Astrocyte (in vitro differentiated cells and primary cell): ENCODE measurements at regions not wholly inside any gene's neighbourhood (a gene's known extent, or its start where the extent isn't known, plus 50 kb on each side); places are given as distances from the start of the nearest gene placed in this dataset.
"Not testable (repeated sequence)": the region's sequence is repeated elsewhere in the genome, so short reads cannot be mapped to it uniquely, and the experiment has no call there.

Source experiments
- DNase-seq: peaks from one replicate; pipeline ENCODE4 v3.0.0-alpha.2; 2010; ENCODE audit warnings: low read depth
- FAIRE-seq: peaks from 2 replicates; lab custom pipeline; 2011; peaks lifted over from hg19 to GRCh38; lab: Jason Lieb, UNC
- H2AFZ ChIP-seq: 2 replicates; pipeline ENCODE4 v1.6.0; 2012; ENCODE audit warnings: low read depth, low read length, inconsistent platforms
- H3K27ac ChIP-seq: 2 replicates; pipeline ENCODE4 v1.5.1; 2011; ENCODE audit warnings: low read depth, low read length, inconsistent platforms
- H3K27me3 ChIP-seq: 2 replicates; pipeline ENCODE4 v1.6.0; 2011; ENCODE audit warnings: low read length, inconsistent platforms; ENCODE audit not compliant: insufficient read depth
- H3K36me3 ChIP-seq: 2 replicates; pipeline ENCODE4 v1.5.1; 2011; ENCODE audit warnings: low read length, inconsistent platforms; ENCODE audit not compliant: insufficient read depth
- H3K4me1 ChIP-seq: 2 replicates; pipeline ENCODE4 v1.5.1; 2011; ENCODE audit warnings: low read length, inconsistent platforms; ENCODE audit not compliant: insufficient read depth
- H3K4me2 ChIP-seq: 2 replicates; pipeline ENCODE4 v1.6.0; 2012; ENCODE audit warnings: low read length, inconsistent platforms
- H3K4me3 ChIP-seq: 2 replicates; pipeline ENCODE4 v1.5.1; 2011; ENCODE audit warnings: low read depth, mild to moderate bottlenecking, low read length, inconsistent platforms; ENCODE audit not compliant: insufficient read depth
- H3K79me2 ChIP-seq: 2 replicates; pipeline ENCODE4 v1.6.0; 2012; ENCODE audit warnings: mild to moderate bottlenecking, low read length, inconsistent platforms; ENCODE audit not compliant: insufficient read depth
- H3K9ac ChIP-seq: 2 replicates; pipeline ENCODE4 v1.6.0; 2012; ENCODE audit warnings: mild to moderate bottlenecking, low read length, inconsistent platforms
- H3K9me3 ChIP-seq: 2 replicates; pipeline ENCODE4 v1.5.1; 2012; ENCODE audit warnings: low read depth, mild to moderate bottlenecking, low read length, inconsistent platforms; ENCODE audit not compliant: insufficient read depth
- H4K20me1 ChIP-seq: 2 replicates; pipeline ENCODE4 v1.6.0; 2012; ENCODE audit warnings: low read length, inconsistent platforms; ENCODE audit not compliant: insufficient read depth
- H3K27ac Mint-ChIP-seq: one replicate; pipeline ENCODE4 v1.8.0; 2021; ENCODE audit warnings: mild to moderate bottlenecking, mixed read lengths; ENCODE audit not compliant: unreplicated experiment
- H3K27me3 Mint-ChIP-seq: one replicate; pipeline ENCODE4 v1.8.0; 2021; ENCODE audit warnings: low read depth, mixed read lengths; ENCODE audit not compliant: unreplicated experiment
- H3K36me3 Mint-ChIP-seq: one replicate; pipeline ENCODE4 v1.8.0; 2021; ENCODE audit warnings: low read depth, mixed read lengths; ENCODE audit not compliant: unreplicated experiment
- H3K4me1 Mint-ChIP-seq: one replicate; pipeline ENCODE4 v1.8.0; 2021; ENCODE audit warnings: low read depth, mixed read lengths; ENCODE audit not compliant: unreplicated experiment
- H3K4me3 Mint-ChIP-seq: one replicate; pipeline ENCODE4 v1.8.0; 2021; ENCODE audit warnings: mild to moderate bottlenecking, moderate library complexity, mixed read lengths; ENCODE audit not compliant: unreplicated experiment
- H3K9me3 Mint-ChIP-seq: one replicate; pipeline ENCODE4 v1.8.0; 2021; ENCODE audit warnings: mild to moderate bottlenecking, mixed read lengths; ENCODE audit not compliant: unreplicated experiment

DNA sequence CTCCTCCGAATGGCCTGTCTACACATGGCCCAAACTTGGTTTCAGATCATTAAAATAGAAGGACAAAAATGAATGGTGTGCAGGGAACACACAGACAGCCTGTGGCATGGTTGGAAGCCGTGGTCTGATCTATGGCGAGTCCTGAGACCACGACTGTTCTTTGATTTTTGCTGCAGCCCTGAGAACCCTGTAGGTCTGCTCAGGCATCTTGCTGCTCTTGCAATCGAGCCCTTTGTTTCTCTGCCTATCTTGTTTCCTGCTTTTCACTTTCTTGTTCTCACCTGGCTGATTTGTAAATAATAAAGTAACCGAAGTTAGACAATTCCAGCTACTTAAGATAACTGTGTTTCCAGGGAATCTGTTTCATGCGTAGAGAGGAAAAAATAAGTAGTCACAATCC, 54.1 kb upstream of the NBPF9 start:
- not testable (repeated sequence) for H3K27me3 Mint-ChIP-seq, H3K4me2 ChIP-seq, H2AFZ ChIP-seq, H3K36me3 ChIP-seq, H4K20me1 ChIP-seq, DNase-seq, H3K4me3 ChIP-seq, H3K4me1 Mint-ChIP-seq, H3K27ac ChIP-seq, H3K9ac ChIP-seq, H3K79me2 ChIP-seq, H3K4me1 ChIP-seq, H3K27ac Mint-ChIP-seq, H3K9me3 ChIP-seq, H3K27me3 ChIP-seq, H3K36me3 Mint-ChIP-seq, FAIRE-seq, H3K9me3 Mint-ChIP-seq, H3K4me3 Mint-ChIP-seq

- not testable (repeated sequence) for DNase-seq, H4K20me1 ChIP-seq, H3K27ac ChIP-seq, FAIRE-seq, H3K4me1 ChIP-seq, H3K9me3 Mint-ChIP-seq, H3K27me3 ChIP-seq, H3K27ac Mint-ChIP-seq, H3K9ac ChIP-seq, H3K36me3 ChIP-seq, H3K4me2 ChIP-seq, H3K9me3 ChIP-seq, H3K79me2 ChIP-seq, H3K27me3 Mint-ChIP-seq, H3K4me3 ChIP-seq, H3K4me1 Mint-ChIP-seq, H3K4me3 Mint-ChIP-seq, H3K36me3 Mint-ChIP-seq, H2AFZ ChIP-seq
Measured at GRCh38 chr1:149158308-149158707, 55.0 kb upstream of the NBPF9 start.

GRCh38 chr1:149163063-149163444, 59.7 kb upstream of the NBPF9 start:
- H3K36me3 Mint-ChIP-seq, H3K27ac ChIP-seq, H3K9me3 Mint-ChIP-seq, H3K9ac ChIP-seq, H3K4me2 ChIP-seq, H3K4me3 ChIP-seq, H3K4me1 ChIP-seq, H3K4me3 Mint-ChIP-seq, H3K36me3 ChIP-seq, DNase-seq, H3K27me3 Mint-ChIP-seq, H3K4me1 Mint-ChIP-seq, H3K27me3 ChIP-seq, H3K79me2 ChIP-seq, H3K9me3 ChIP-seq, H4K20me1 ChIP-seq, FAIRE-seq, H3K27ac Mint-ChIP-seq, H2AFZ ChIP-seq: not testable (repeated sequence)

GRCh38 chr1:149174765-149175164, 71.4 kb upstream of the NBPF9 start:
- not testable (repeated sequence) for FAIRE-seq, H2AFZ ChIP-seq, H3K9me3 Mint-ChIP-seq, H3K9me3 ChIP-seq, H3K9ac ChIP-seq, H3K27me3 Mint-ChIP-seq, H3K36me3 Mint-ChIP-seq, DNase-seq, H3K27ac Mint-ChIP-seq, H3K4me1 ChIP-seq, H3K79me2 ChIP-seq, H4K20me1 ChIP-seq, H3K4me3 ChIP-seq, H3K27ac ChIP-seq, H3K4me3 Mint-ChIP-seq, H3K36me3 ChIP-seq, H3K4me1 Mint-ChIP-seq, H3K27me3 ChIP-seq
- H3K4me2 ChIP-seq: peak overlapping the region; percentile 19

- not testable (repeated sequence) for H3K27me3 ChIP-seq, FAIRE-seq, H3K4me3 ChIP-seq, DNase-seq, H3K4me2 ChIP-seq, H3K4me1 ChIP-seq, H3K9me3 Mint-ChIP-seq, H3K27me3 Mint-ChIP-seq, H3K27ac ChIP-seq, H3K36me3 ChIP-seq, H3K79me2 ChIP-seq, H4K20me1 ChIP-seq, H3K27ac Mint-ChIP-seq, H3K9me3 ChIP-seq, H3K4me1 Mint-ChIP-seq, H2AFZ ChIP-seq, H3K36me3 Mint-ChIP-seq
- H3K4me3 Mint-ChIP-seq: peak overlapping the region; percentile 75
- H3K9ac ChIP-seq: peak overlapping the region; percentile 38
Measured at GRCh38 chr1:149175812-149176211, 72.5 kb upstream of the NBPF9 start.

- not testable (repeated sequence) for H3K27ac Mint-ChIP-seq, H3K36me3 ChIP-seq, H3K27me3 Mint-ChIP-seq, H3K36me3 Mint-ChIP-seq, H3K4me1 Mint-ChIP-seq, FAIRE-seq, H2AFZ ChIP-seq, H3K4me1 ChIP-seq, H3K9me3 ChIP-seq, H3K79me2 ChIP-seq, H3K9me3 Mint-ChIP-seq, H3K27me3 ChIP-seq, H4K20me1 ChIP-seq
- Histone ChIP-seq H3K4me2 (peak overlapping the region; percentile 54), H3K27ac (peak overlapping the region; percentile 73), H3K9ac (peak overlapping the region; percentile 78), H3K4me3 (peak overlapping the region; percentile 55)
- DNase-seq: peak; percentile 37
- H3K4me3 Mint-ChIP-seq: peak overlapping the region; percentile 81
Measured at GRCh38 chr1:149176453-149177316, 73.3 kb upstream of the NBPF9 start.
